SK-N-SH treated with all-trans-retinoic acid at 6 μM for 48 hours (cell line): ENCODE measurements at regions not wholly inside any gene's neighbourhood (a gene's known extent, or its start where the extent isn't known, plus 50 kb on each side); places are given as distances from the start of the nearest gene placed in this dataset.

Experiments
- ATAC-seq: fragments of 200-7000 bp; cut with Tn5 transposase; 3 replicates; pipeline ENCODE4 v1.9.1; 2020; ENCODE audit warnings: mild to moderate bottlenecking, moderate library complexity
- ARNTL ChIP-seq: fragments of 450-650 bp; formaldehyde crosslinking; IDR thresholded peaks from 2 replicates; pipeline ENCODE4 v1.5.0; 2020; ENCODE audit warnings: low read depth, mild to moderate bottlenecking, moderate library complexity, borderline replicate concordance
- BACH2 ChIP-seq: fragments of 250-450 bp; sonication (Bioruptor Pico); IDR thresholded peaks from 2 replicates; pipeline ENCODE4 v1.9.0; 2021; ENCODE audit warnings: mild to moderate bottlenecking, borderline replicate concordance
- CSDC2 ChIP-seq: fragments of 250-450 bp; sonication (Bioruptor Pico); IDR thresholded peaks from 2 replicates; pipeline ENCODE4 v1.5.0; 2020; ENCODE audit warnings: mild to moderate bottlenecking, moderate library complexity
- CSRNP3 ChIP-seq: fragments of 250-450 bp; sonication (Bioruptor Pico); IDR thresholded peaks from 2 replicates; pipeline ENCODE4 v1.5.1; 2021; ENCODE audit warnings: mild to moderate bottlenecking, moderate library complexity
- ESRRG ChIP-seq: fragments of 250-450 bp; sonication (Bioruptor Pico); IDR thresholded peaks from 2 replicates; pipeline ENCODE4 v1.6.1; 2021; ENCODE audit warnings: mild to moderate bottlenecking
- ISL1 ChIP-seq: fragments of 250-450 bp; sonication (Bioruptor Pico); IDR thresholded peaks from 2 replicates; pipeline ENCODE4 v2.1.2; 2022; ENCODE audit warnings: mild to moderate bottlenecking, moderate library complexity
- OSR1 ChIP-seq: fragments of 250-450 bp; sonication (Bioruptor Pico); IDR thresholded peaks from 2 replicates; pipeline ENCODE4 v1.8.0; 2022; ENCODE audit warnings: moderate library complexity, mild to moderate bottlenecking, inconsistent platforms
- PATZ1 ChIP-seq: fragments of 250-450 bp; sonication (Bioruptor Pico); IDR thresholded peaks from 2 replicates; pipeline ENCODE4 v1.8.0; 2020; ENCODE audit warnings: mild to moderate bottlenecking, moderate library complexity, borderline replicate concordance
- PPARA ChIP-seq: fragments of 250-450 bp; sonication (Bioruptor Pico); IDR thresholded peaks from 2 replicates; pipeline ENCODE4 v1.5.0; 2020; ENCODE audit warnings: mild to moderate bottlenecking, borderline replicate concordance
- RARB ChIP-seq: fragments of 250-450 bp; sonication (Bioruptor Pico); IDR thresholded peaks from 2 replicates; pipeline ENCODE4 v1.8.0; 2021; ENCODE audit warnings: mild to moderate bottlenecking, moderate library complexity
- SNAI2 ChIP-seq: fragments of 250-450 bp; sonication (Bioruptor Pico); IDR thresholded peaks from 2 replicates; pipeline ENCODE4 v1.5.0; 2020; ENCODE audit warnings: mild to moderate bottlenecking, moderate library complexity
- TCF4 ChIP-seq: fragments of 250-450 bp; sonication (Bioruptor Pico); IDR thresholded peaks from 2 replicates; pipeline ENCODE4 v1.8.0; 2021; ENCODE audit warnings: mild to moderate bottlenecking, moderate library complexity, borderline replicate concordance
- TOX ChIP-seq: fragments of 250-450 bp; sonication (Bioruptor Pico); IDR thresholded peaks from 2 replicates; pipeline ENCODE4 v1.8.0; 2021; ENCODE audit warnings: mild to moderate bottlenecking, moderate library complexity, borderline replicate concordance
- ZC3H10 ChIP-seq: fragments of 250-450 bp; sonication (Bioruptor Pico); IDR thresholded peaks from 2 replicates; pipeline ENCODE4 v1.5.1; 2021; ENCODE audit warnings: mild to moderate bottlenecking, moderate library complexity
- ZFP3 ChIP-seq: fragments of 250-450 bp; sonication (Bioruptor Pico); IDR thresholded peaks from 2 replicates; pipeline ENCODE4 v1.5.0; 2020; ENCODE audit warnings: mild to moderate bottlenecking, moderate library complexity
- ZFP30 ChIP-seq: fragments of 450-650 bp; formaldehyde crosslinking; IDR thresholded peaks from 2 replicates; pipeline ENCODE4 v1.5.0; 2022; ENCODE audit warnings: mild to moderate bottlenecking, moderate library complexity
- ZNF565 ChIP-seq: fragments of 450-650 bp; formaldehyde crosslinking; conservative IDR thresholded peaks from 2 replicates; pipeline ENCODE4 v1.5.0; 2020; ENCODE audit warnings: low read depth, mild to moderate bottlenecking, moderate library complexity
- ZNF70 ChIP-seq: fragments of 450-650 bp; formaldehyde crosslinking; IDR thresholded peaks from 2 replicates; pipeline ENCODE4 v1.5.0; 2020; ENCODE audit warnings: mild to moderate bottlenecking, moderate library complexity
- TF ChIP-seq, protein P1 (sequence below): fragments of 250-450 bp; sonication (Bioruptor Pico); IDR thresholded peaks from 2 replicates; pipeline ENCODE4 v1.5.1; 2020; ENCODE audit warnings: low read depth, mild to moderate bottlenecking, moderate library complexity
- TF ChIP-seq, protein P2 (sequence below): fragments of 250-450 bp; sonication (Bioruptor Pico); IDR thresholded peaks from 2 replicates; pipeline ENCODE4 v1.5.0; 2020; ENCODE audit warnings: mild to moderate bottlenecking, moderate library complexity

DNA sequence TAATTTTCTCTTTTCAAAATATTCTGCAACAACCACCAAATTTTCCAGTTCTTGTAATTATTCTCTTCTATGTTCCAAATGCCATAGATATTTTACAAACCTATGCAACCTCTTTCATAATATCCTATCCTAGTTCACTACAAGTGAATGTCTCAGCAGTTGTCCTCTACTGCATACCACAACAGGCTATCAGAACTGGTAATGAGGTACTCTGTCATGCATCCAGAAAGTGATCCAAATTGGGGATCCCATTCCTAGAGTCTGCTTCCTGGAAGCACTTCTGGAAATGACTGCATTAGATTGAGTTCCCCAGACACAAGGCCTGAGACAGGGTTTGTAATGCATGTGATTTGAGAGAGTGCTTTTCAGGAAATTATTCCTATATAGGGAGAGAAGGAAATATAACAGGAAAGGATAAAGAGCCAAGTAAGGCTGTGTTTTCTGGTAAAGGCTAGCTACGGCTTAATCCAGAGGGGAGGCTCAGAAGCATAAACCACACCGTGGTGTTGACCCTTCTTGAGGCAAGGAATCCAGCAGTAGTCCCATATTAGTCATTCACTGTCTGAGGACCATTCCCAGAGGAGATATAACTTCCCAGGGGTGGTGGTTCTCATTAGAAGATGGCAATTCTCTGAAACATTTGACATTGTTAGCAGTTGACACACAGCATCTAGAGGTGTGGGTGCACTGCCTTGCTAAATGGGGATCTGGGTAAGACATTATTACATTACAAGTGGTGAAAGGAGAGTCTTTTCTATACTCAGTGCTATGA lies 80.3 kb upstream of the FST start (continued):
- TF ChIP-seq, protein P1, sequence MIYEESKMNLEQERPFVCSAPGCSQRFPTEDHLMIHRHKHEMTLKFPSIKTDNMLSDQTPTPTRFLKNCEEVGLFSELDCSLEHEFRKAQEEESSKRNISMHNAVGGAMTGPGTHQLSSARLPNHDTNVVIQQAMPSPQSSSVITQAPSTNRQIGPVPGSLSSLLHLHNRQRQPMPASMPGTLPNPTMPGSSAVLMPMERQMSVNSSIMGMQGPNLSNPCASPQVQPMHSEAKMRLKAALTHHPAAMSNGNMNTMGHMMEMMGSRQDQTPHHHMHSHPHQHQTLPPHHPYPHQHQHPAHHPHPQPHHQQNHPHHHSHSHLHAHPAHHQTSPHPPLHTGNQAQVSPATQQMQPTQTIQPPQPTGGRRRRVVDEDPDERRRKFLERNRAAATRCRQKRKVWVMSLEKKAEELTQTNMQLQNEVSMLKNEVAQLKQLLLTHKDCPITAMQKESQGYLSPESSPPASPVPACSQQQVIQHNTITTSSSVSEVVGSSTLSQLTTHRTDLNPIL = no peak
- TF ChIP-seq PPARA (CRISPR knock-in tag) = no peak
- no peak for TF ChIP-seq TOX
- TF ChIP-seq SNAI2 = no peak
- TF ChIP-seq PATZ1 (CRISPR knock-in tag) = no peak
- TF ChIP-seq RARB (CRISPR knock-in tag) = no peak
- TF ChIP-seq ZNF70 (CRISPR knock-in tag) = no peak
- no peak for TF ChIP-seq ZNF565 (CRISPR knock-in tag)

DNA sequence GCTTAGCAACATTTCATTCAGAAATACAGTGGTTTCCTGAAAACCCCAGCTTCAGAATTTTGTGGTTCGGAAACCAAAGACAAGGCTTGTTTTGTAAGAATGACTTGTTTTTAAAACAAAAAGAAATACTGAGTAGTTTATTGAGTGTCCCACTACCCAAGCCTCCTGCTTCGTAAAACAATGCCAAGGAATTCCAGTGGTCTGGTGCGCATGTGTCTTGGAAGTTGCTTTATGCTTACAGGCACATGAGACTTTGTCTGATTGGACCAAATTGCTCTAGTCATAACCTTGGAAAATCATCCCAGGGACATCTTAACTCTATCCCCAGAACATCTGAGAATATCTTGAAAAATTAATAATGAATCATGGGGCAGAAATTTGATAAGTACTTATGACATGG lies 77.1 kb upstream of the FST start:
- no peak for TF ChIP-seq ESRRG
- TF ChIP-seq ISL1 (CRISPR knock-in tag) = peak; percentile 58; the same call in 1 of the 2 replicates
- TF ChIP-seq, all 23 proteins: peak for 1
- ATAC-seq = no peak; the same call in 2 of the 3 replicates

DNA sequence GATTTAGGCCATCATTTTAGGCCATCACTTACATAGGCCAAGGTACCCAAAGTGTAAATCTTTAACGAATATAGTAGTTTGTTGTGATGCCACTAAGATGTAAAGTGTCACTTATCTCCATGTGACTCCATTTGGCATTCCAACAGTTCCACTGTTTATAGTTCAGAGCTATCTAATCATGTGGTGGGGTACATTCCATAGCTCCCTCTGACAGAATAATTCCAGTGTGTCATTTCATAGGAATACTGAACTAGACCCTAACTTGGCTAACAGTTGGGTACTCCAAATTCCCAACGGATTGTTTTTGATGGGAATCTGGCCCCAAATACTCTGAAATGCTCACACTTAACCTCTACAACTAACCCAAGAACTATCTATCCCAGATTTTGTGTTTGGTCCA lies 76.7 kb upstream of the FST start:
- TF ChIP-seq, protein P1 = no peak
- no peak for TF ChIP-seq ZC3H10 (CRISPR knock-in tag)
- no peak for TF ChIP-seq TOX
- no peak for TF ChIP-seq PPARA (CRISPR knock-in tag)
- no peak for TF ChIP-seq BACH2 (CRISPR knock-in tag)
- no peak for TF ChIP-seq TCF4 (CRISPR knock-in tag)
- no peak for TF ChIP-seq ZFP30 (CRISPR knock-in tag)
- no peak for TF ChIP-seq ZNF565 (CRISPR knock-in tag)
- TF ChIP-seq CSRNP3 (CRISPR knock-in tag) = no peak
- peak; percentile 37; the same call in 2 of the 3 replicates for ATAC-seq

DNA sequence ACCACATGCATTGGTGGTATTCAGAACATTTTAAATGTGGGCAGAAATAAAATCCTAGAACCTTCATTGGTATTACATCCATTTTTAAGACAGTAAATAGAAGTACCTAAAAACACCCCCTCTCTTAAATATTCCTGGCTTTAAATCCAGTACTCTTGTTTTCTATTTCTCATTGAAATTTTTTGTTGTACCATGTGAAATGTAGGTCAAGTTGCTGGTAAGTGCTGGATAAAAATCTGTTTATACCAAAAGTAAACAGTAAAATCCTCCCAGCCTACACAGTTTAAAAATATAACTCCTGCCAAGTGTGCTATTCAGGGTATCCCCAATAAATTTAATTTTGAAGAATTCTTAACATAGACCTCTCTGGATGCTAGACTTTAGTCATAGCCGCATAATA lies 75.0 kb upstream of the FST start:
- no peak for TF ChIP-seq ARNTL
- TF ChIP-seq ESRRG = no peak
- no peak for TF ChIP-seq OSR1 (CRISPR knock-in tag)
- no peak for TF ChIP-seq ISL1 (CRISPR knock-in tag)
- TF ChIP-seq CSDC2 (CRISPR knock-in tag) = no peak
- no peak for TF ChIP-seq RARB (CRISPR knock-in tag)
- no peak for TF ChIP-seq PPARA (CRISPR knock-in tag)
- TF ChIP-seq, protein P1 = no peak
- TF ChIP-seq ZFP30 (CRISPR knock-in tag) = no peak
- ATAC-seq = no peak

- ATAC-seq = peak; percentile 91
- TF ChIP-seq ZC3H10 (CRISPR knock-in tag) (no peak), CSDC2 (CRISPR knock-in tag) (no peak), SNAI2 (no peak), BACH2 (CRISPR knock-in tag) (no peak), PPARA (CRISPR knock-in tag) (no peak), ZFP3 (CRISPR knock-in tag) (no peak), ZFP30 (CRISPR knock-in tag) (no peak), PATZ1 (CRISPR knock-in tag) (no peak), TOX (no peak)
- TF ChIP-seq, protein P2, sequence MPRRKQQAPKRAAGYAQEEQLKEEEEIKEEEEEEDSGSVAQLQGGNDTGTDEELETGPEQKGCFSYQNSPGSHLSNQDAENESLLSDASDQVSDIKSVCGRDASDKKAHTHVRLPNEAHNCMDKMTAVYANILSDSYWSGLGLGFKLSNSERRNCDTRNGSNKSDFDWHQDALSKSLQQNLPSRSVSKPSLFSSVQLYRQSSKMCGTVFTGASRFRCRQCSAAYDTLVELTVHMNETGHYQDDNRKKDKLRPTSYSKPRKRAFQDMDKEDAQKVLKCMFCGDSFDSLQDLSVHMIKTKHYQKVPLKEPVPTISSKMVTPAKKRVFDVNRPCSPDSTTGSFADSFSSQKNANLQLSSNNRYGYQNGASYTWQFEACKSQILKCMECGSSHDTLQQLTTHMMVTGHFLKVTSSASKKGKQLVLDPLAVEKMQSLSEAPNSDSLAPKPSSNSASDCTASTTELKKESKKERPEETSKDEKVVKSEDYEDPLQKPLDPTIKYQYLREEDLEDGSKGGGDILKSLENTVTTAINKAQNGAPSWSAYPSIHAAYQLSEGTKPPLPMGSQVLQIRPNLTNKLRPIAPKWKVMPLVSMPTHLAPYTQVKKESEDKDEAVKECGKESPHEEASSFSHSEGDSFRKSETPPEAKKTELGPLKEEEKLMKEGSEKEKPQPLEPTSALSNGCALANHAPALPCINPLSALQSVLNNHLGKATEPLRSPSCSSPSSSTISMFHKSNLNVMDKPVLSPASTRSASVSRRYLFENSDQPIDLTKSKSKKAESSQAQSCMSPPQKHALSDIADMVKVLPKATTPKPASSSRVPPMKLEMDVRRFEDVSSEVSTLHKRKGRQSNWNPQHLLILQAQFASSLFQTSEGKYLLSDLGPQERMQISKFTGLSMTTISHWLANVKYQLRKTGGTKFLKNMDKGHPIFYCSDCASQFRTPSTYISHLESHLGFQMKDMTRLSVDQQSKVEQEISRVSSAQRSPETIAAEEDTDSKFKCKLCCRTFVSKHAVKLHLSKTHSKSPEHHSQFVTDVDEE (CRISPR knock-in tag) = no peak
Observed at GRCh38 chr5:53406630-53407316, 73.7 kb upstream of the FST start.
